NCI-H146 treated with DMSO at 0.1 percent for 48 hours (cell line): ENCODE measurements at regions not wholly inside any gene's neighbourhood (a gene's known extent, or its start where the extent isn't known, plus 50 kb on each side); places are given as distances from the start of the nearest gene placed in this dataset.

Experiments used
- DNase-seq: peaks from one replicate; lab custom pipeline; 2025; ENCODE audit not compliant: unreplicated experiment; lab: John Stamatoyannopoulos, UW

- no peak for DNase-seq
These were observed 340.8 kb downstream of the BCAT1 start for GRCh38 chr12:24608108-24608507.

- no peak for DNase-seq
These were observed 343.0 kb downstream of the BCAT1 start for GRCh38 chr12:24605916-24606315.

GRCh38 chr12:24605466-24605865 lies 343.4 kb downstream of the BCAT1 start:
- DNase-seq: no peak

GRCh38 chr12:24603371-24603770 lies 345.5 kb downstream of the BCAT1 start:
- no peak for DNase-seq

- DNase-seq: no peak
These were observed 347.9 kb downstream of the BCAT1 start for GRCh38 chr12:24600996-24601395.

- DNase-seq: no peak
These were observed 348.4 kb downstream of the BCAT1 start for GRCh38 chr12:24600551-24600950.

- DNase-seq: no peak
These were observed 349.2 kb downstream of the BCAT1 start for GRCh38 chr12:24599736-24600135.

- DNase-seq: no peak
These were observed 351.3 kb downstream of the BCAT1 start for GRCh38 chr12:24597580-24597979.

GRCh38 chr12:24596768-24597388 lies 352.0 kb downstream of the BCAT1 start:
- no peak for DNase-seq

- DNase-seq: no peak
These were observed 353.2 kb downstream of the BCAT1 start for GRCh38 chr12:24595652-24596235.

- DNase-seq: no peak
These were observed 357.0 kb downstream of the BCAT1 start for GRCh38 chr12:24591715-24592440.

- DNase-seq: no peak
These were observed 357.7 kb downstream of the BCAT1 start for GRCh38 chr12:24591079-24591626.

- DNase-seq: no peak
These were observed 362.6 kb downstream of the BCAT1 start for GRCh38 chr12:24586293-24586692.

GRCh38 chr12:24584032-24584675 lies 364.7 kb downstream of the BCAT1 start:
- DNase-seq: no peak

GRCh38 chr12:24582954-24583601 lies 365.8 kb downstream of the BCAT1 start:
- DNase-seq: no peak

GRCh38 chr12:24574538-24574937 lies 374.4 kb downstream of the BCAT1 start:
- DNase-seq: no peak

GRCh38 chr12:24573621-24574020 lies 375.3 kb downstream of the BCAT1 start:
- no peak for DNase-seq

- DNase-seq: no peak
These were observed 383.6 kb downstream of the BCAT1 start for GRCh38 chr12:24565300-24565699.

GRCh38 chr12:24562771-24563431 lies 386.0 kb downstream of the BCAT1 start:
- no peak for DNase-seq

GRCh38 chr12:24561882-24562770 lies 386.8 kb downstream of the BCAT1 start:
- no peak for DNase-seq
